GM18909 (cell line): ENCODE measurements at regions not wholly inside any gene's neighbourhood (a gene's known extent, or its start where the extent isn't known, plus 50 kb on each side); places are given as distances from the start of the nearest gene placed in this dataset.

Experiments
- ATAC-seq: cut with Tn5 transposase; IDR thresholded peaks from one replicate; pipeline ENCODE4 v1.9.1; 2021; ENCODE audit warnings: mild to moderate bottlenecking; ENCODE audit not compliant: unreplicated experiment, poor library complexity

GRCh38 chr14:50036637-50037036, 79.7 kb downstream of the VCPKMT start:
- no peak for ATAC-seq

GRCh38 chr14:50037240-50037639, 79.1 kb downstream of the VCPKMT start:
- ATAC-seq: no peak

GRCh38 chr14:50037852-50038251, 78.5 kb downstream of the VCPKMT start:
- ATAC-seq: no peak

- ATAC-seq: peak; percentile 87
Measured at GRCh38 chr14:50038398-50039119, 77.8 kb downstream of the VCPKMT start.

- ATAC-seq: no peak
Measured at GRCh38 chr14:50039120-50039517, 77.3 kb downstream of the VCPKMT start.

- no peak for ATAC-seq
Measured at GRCh38 chr14:50039734-50040400, 76.5 kb downstream of the VCPKMT start.

- no peak for ATAC-seq
Measured at GRCh38 chr14:50040401-50040775, 76.0 kb downstream of the VCPKMT start.

- no peak for ATAC-seq
Measured at GRCh38 chr14:50040895-50041465, 75.4 kb downstream of the VCPKMT start.

- ATAC-seq: no peak
Measured at GRCh38 chr14:50041980-50042379, 74.4 kb downstream of the VCPKMT start.

GRCh38 chr14:50044042-50044651, 72.2 kb downstream of the VCPKMT start:
- ATAC-seq: no peak

- ATAC-seq: peak; percentile 81
Measured at GRCh38 chr14:50045039-50045711, 71.2 kb downstream of the VCPKMT start.

- ATAC-seq: no peak
Measured at GRCh38 chr14:50045837-50046236, 70.5 kb downstream of the VCPKMT start.

GRCh38 chr14:50047274-50047676, 69.1 kb downstream of the VCPKMT start:
- peak; percentile 76 for ATAC-seq

- ATAC-seq: no peak
Measured at GRCh38 chr14:50049093-50049492, 67.3 kb downstream of the VCPKMT start.

- no peak for ATAC-seq
Measured at GRCh38 chr14:50049703-50050570, 66.4 kb downstream of the VCPKMT start.

- no peak for ATAC-seq
Measured at GRCh38 chr14:50051106-50051505, 65.3 kb downstream of the VCPKMT start.

GRCh38 chr14:50051706-50052105, 64.7 kb downstream of the VCPKMT start:
- no peak for ATAC-seq

- no peak for ATAC-seq
Measured at GRCh38 chr14:50052517-50052916, 63.9 kb downstream of the VCPKMT start.

GRCh38 chr14:50053935-50054334, 62.4 kb downstream of the VCPKMT start:
- ATAC-seq: no peak
